ENCODE measurements at regions not wholly inside any gene's neighbourhood (a gene's known extent, or its start where the extent isn't known, plus 50 kb on each side); places are given as distances from the start of the nearest gene placed in this dataset.
"Not testable (repeated sequence)": the region's sequence is repeated elsewhere in the genome, so short reads cannot be mapped to it uniquely, and the experiment has no call there.

GRCh38 chr4:158055668-158056067, 117.2 kb downstream of the GASK1B start:
- intact Hi-C loops (cut with DNase I): no loop called here
- no peak for DNase-seq

- intact Hi-C loops (cut with DNase I): no loop called here
- DNase-seq: no peak
These were observed 119.0 kb downstream of the GASK1B start for GRCh38 chr4:158053801-158054200.

DNA sequence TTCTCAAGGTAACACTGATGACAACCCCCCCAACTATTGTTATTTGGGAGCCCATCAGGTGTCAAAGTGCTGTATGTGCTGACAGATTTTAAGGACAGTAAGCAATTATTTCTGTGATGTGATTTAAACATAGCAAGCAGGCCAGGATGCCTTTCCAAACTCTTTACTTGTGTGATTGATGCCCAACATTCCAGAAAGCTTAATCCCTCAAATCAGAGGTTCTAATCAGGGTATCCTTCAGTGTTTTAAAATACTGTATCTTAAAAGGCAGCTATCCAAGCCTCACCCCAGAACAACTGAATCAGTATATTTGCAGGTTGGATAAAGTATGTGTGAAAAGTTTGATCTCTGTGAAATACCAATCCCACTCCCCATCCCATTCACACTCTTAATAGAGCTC, 119.7 kb downstream of the GASK1B start:
- DNase-seq: no peak
- intact Hi-C loops (cut with DNase I): no loop called here

- no peak for DNase-seq
- intact Hi-C loops (cut with DNase I): no loop called here
These were observed 121.2 kb downstream of the GASK1B start for GRCh38 chr4:158051401-158052235.

- intact Hi-C loops (cut with DNase I): no loop called here
- DNase-seq: no peak
These were observed 121.9 kb downstream of the GASK1B start for GRCh38 chr4:158050942-158051341.

DNA sequence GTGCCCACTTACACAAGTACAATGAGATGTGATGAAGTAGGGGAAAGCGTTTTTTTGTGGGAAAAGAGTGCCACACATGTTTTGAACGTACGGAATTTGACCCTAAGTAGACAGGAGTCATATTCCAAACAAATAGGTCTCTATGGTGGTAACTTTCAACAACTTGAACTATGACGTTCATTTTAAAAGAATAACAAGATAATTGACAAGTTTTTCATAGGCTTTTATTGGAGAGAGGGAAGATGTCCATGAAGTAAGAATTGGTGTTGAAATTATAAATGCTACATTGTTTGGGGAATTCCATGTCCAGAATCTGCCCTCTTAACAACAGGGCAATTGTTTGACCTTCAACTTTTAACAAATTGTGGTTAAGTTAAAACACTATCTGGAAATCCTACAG, 126.5 kb downstream of the GASK1B start:
- DNase-seq: no peak
- intact Hi-C loops (cut with DNase I): no loop called here

DNA sequence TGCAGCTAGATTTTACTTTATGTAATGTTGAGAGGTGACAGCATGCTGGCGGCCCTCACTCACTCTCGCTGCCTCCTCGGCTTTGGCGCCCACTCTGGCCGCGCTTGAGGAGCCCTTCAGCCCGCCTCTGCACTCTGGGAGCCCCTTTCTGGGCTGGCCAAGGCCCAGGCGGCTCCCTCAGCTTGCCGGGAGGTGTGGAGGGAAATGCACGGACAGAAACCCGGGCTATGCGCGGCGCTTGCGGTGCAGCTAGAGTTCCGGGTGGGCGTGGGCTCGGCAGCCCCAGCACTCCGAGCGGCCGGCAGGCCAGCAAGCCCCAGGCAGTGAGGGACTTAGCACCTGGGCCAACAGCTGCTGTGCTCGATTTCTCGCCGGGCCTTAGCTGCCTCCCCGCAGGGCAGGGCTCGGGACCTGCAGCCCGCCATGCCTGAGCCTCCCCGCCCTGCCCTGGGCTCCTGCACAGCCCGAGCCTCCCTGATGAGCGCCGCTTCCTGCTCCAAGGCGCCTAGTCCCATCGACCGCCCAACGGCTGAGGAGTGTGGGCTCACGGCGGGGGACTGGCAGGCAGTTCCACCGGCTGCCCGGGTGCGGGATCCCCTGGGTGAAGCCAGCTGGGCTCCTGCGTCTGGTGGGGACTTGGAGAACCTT, 128.7 kb downstream of the GASK1B start:
- intact Hi-C loops (cut with DNase I): no loop called here
- no peak for DNase-seq

DNA sequence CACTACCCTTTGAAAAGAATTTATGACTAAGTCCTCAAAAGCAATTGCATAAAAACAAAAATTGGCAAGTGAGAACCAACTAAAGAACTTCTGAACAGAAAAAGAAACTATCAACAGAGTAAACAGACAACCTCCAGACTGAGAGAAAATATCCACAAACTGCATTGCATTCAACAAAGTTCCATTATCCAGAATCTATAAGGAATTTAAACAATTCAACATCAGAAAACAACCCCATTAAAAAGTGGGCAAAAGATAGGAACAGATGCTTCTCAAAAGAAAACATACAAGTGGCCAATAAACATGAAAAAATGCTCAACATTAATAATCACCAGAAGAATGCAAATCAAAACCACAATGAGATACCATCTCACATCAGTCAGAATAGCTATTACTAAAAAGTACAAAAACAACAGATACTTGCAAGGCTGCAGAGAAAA, 130.2 kb downstream of the GASK1B start:
- intact Hi-C loops (cut with DNase I): no loop called here
- DNase-seq: no peak

DNA sequence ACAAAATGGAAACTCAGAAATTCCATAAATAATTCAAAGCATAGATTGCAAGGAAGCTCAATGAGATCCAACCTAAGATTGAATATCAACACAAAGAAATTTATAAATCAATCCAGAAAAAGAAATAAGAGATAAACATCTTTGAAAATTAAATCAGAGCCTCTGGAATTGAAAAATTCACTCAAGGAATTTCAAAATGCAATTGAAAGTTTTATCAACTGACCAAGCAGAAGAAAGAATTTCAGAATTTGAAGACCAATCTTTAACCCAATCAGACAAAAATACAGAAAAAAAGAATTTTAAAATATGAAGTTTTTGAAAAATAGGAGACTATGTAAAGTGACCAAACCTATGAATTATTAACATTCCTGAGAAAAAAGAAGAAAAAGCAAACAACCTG, 134.1 kb downstream of the GASK1B start:
- DNase-seq: no peak
- intact Hi-C loops (cut with DNase I): no loop called here

- intact Hi-C loops (cut with DNase I): no loop called here
- DNase-seq: no peak
These were observed 135.8 kb downstream of the GASK1B start for GRCh38 chr4:158036998-158037397.

GRCh38 chr4:158035662-158036195, 137.1 kb downstream of the GASK1B start:
- no peak for DNase-seq
- intact Hi-C loops (cut with DNase I): no loop called here

DNA sequence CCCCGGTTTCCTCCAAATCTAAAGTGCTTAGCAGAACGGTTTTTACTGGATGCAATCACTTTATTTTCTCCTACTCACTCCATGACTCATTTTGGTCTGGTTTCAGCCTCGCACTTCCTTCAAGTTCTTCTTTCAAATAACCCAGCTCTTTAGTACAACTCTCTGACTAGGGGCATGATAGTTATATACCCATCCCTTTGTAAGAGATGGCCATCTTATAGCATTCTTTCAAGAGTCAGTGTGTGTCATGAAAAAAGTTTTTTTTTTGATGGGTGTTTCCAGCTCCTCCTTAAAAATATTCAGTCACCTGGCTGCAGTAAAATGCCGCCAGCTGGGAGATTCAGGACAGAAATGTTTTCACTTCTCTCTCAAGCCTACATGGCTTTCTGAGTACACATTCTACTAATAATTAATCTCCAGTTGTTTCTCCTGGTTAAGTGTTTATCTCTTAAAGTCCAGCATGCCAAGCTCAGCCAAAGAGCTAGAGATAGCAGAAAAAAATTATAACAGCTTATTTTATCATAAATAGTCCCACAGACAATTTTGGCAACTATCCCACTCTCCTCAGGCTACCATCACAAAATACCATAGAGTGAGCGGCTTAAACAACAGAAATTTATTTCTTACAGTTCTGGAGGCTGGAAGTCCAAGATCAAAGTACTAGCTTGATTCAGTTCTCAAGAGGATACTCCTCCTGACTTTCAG, 139.3 kb downstream of the GASK1B start:
- intact Hi-C loops (cut with DNase I): no loop called here

GRCh38 chr4:158032733-158033415, 140.0 kb downstream of the GASK1B start:
- DNase-seq: no peak
- intact Hi-C loops (cut with DNase I): no loop called here

More for the DNA sequence above, 139.3 kb downstream of the GASK1B start:
- DNase-seq: no peak

DNA sequence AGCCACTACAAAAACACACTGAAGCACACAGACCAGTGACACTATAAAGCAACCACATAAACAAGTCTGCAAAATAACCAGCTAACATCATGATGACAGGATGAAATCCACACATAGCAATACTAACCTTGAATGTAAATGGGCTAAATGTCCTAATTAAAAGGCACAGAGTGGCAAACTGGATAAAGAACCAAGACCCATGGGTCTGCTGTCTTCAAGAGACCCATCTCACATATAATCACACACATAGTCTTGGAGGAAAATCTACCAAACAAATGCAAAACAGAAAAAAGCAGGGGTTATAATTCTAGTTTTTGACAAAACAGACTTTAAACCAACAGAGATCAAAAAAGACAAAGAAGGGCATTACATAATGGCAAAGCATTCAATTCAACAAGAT, 144.4 kb downstream of the GASK1B start:
- intact Hi-C loops (cut with DNase I); DNase-seq: not testable (repeated sequence)

- intact Hi-C loops (cut with DNase I): no loop called here
- no peak for DNase-seq
These were observed 147.7 kb downstream of the GASK1B start for GRCh38 chr4:158025131-158025530.

- DNase-seq: no peak
- intact Hi-C loops (cut with DNase I): no loop called here
These were observed 152.0 kb downstream of the GASK1B start for GRCh38 chr4:158020734-158021346.

DNA sequence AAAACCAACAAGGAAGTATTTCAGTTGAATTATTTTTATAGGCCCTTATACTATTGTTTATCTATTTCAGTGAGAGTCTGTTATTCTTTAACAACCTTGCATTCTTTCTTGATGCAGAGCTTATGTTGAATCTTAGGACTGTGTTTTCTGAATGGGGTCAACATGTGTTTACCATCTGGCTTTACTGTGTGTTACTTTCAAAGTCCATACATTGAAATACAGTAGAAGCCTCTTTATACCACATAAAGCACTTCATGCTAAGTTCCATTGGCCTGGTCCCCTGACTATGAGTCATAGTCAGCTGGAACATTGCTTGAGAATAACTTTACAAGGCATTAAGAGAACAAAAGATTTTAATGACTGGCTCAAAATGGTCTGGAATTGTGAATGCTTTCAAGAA, 152.6 kb downstream of the GASK1B start:
- intact Hi-C loops (cut with DNase I): no loop called here
- peak in 3 of 42 donors; percentile 15 to 22 (median 21) for DNase-seq

DNA sequence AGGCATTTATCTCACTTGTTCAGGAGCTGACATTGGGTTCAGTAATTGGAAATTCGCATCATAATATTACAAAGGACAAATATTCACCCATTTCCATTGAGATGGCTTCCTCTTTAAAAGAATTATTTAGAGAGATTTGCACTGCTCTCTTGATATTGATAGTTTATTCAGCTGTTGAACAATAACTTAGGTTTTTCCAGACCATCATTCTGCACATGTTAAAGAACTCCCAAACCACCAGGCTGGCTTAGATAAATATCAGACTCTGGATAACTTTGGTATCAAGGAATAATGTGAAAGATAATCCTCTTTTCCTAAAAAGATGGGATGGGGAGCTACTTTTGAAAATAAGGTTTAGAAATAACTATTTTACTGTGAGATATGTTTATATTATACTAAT, 154.0 kb downstream of the GASK1B start:
- no peak for DNase-seq
- intact Hi-C loops (cut with DNase I): no loop called here
